Neural cell (in vitro differentiated cells): ENCODE measurements at regions not wholly inside any gene's neighbourhood (a gene's known extent, or its start where the extent isn't known, plus 50 kb on each side); places are given as distances from the start of the nearest gene placed in this dataset.

Experiments used
- CTCF ChIP-seq: fragments of 450-650 bp; IDR thresholded peaks from 2 replicates; pipeline ENCODE4 v1.5.1; 2014; ENCODE audit warnings: antibody characterized with exemption, mild to moderate bottlenecking, moderate library complexity; ENCODE audit not compliant: poor library complexity, severe bottlenecking
- EP300 ChIP-seq: fragments of 450-650 bp; conservative IDR thresholded peaks from 2 replicates; pipeline ENCODE4 v1.6.1; 2014; ENCODE audit warnings: antibody characterized with exemption, mild to moderate bottlenecking, moderate library complexity; ENCODE audit not compliant: poor library complexity, severe bottlenecking
- POLR2AphosphoS5 ChIP-seq: IDR thresholded peaks from 2 replicates; pipeline ENCODE4 v1.6.1; 2012
- REST ChIP-seq: IDR thresholded peaks from 2 replicates; pipeline ENCODE4 v1.6.1; 2012; ENCODE audit warnings: borderline replicate concordance
- SMC3 ChIP-seq: fragments of 450-650 bp; conservative IDR thresholded peaks from 2 replicates; pipeline ENCODE4 v1.6.1; 2014; ENCODE audit warnings: antibody characterized with exemption, mild to moderate bottlenecking, moderate library complexity; ENCODE audit not compliant: poor library complexity
- TAF1 ChIP-seq: IDR thresholded peaks from 2 replicates; pipeline ENCODE4 v1.6.1; 2012; ENCODE audit warnings: low read depth

- TF ChIP-seq CTCF (no peak), REST (no peak), EP300 (no peak), SMC3 (no peak), POLR2AphosphoS5 (no peak), TAF1 (no peak)
Observed at GRCh38 chr2:128585706-128586105, 267.0 kb upstream of the HS6ST1 start.
